UCSD-AML1 (cell line): ENCODE measurements at regions not wholly inside any gene's neighbourhood (a gene's known extent, or its start where the extent isn't known, plus 50 kb on each side); places are given as distances from the start of the nearest gene placed in this dataset.

Experiments used
- DNase-seq: peaks from one replicate; lab custom pipeline; 2025; ENCODE audit not compliant: unreplicated experiment; lab: John Stamatoyannopoulos, UW

GRCh38 chr10:4590807-4591206, 235.2 kb upstream of the AKR1E2 start:
- DNase-seq: no peak

- DNase-seq: no peak
Measured at GRCh38 chr10:4588824-4589223, 237.2 kb upstream of the AKR1E2 start.

GRCh38 chr10:4587466-4587865, 238.5 kb upstream of the AKR1E2 start:
- DNase-seq: no peak

- DNase-seq: no peak
Measured at GRCh38 chr10:4586776-4587175, 239.2 kb upstream of the AKR1E2 start.

- no peak for DNase-seq
Measured at GRCh38 chr10:4581929-4582328, 244.1 kb upstream of the AKR1E2 start.

GRCh38 chr10:4579844-4580243, 246.2 kb upstream of the AKR1E2 start:
- DNase-seq: no peak

DNA sequence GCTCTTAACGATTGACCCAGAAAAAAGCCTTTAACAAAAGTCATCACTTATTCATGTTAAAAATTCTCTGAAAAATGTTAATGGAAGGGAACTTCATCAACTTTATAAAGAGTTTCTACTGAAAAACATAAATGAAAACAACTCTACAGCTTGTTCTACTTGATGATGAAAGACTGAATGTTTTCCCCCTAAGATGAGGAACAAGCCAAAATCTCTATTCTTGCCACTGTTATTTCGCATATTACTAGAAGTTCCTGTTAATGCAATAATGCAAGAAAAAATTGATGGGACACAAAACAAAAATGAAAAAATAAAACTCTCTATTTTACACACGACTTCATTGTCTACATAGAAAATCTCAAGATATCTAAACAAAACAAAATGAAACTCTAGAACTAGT, 249.8 kb upstream of the AKR1E2 start:
- no peak for DNase-seq

GRCh38 chr10:4569151-4569550, 256.9 kb upstream of the AKR1E2 start:
- no peak for DNase-seq

GRCh38 chr10:4568731-4569130, 257.3 kb upstream of the AKR1E2 start:
- no peak for DNase-seq

DNA sequence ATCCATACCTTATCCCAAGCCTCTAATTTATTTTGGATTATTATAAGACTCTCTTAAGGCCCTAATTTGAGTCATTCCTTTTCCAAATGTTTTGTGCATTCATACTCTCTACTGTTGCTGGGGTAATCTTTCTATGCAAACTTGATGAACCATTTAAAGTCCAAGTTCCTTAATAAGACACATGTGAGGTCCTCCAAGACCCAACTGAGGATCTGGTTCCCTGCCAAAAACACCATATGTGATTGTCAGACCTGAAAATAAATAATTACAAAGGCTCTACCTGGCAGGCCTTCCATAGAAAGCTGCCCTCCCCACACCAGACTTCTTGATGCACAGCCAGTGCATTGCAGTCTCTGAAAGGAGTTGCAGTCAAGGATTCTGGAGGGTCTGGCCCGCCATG, 257.9 kb upstream of the AKR1E2 start:
- no peak for DNase-seq

- DNase-seq: no peak
Measured at GRCh38 chr10:4567637-4568036, 258.4 kb upstream of the AKR1E2 start.

DNA sequence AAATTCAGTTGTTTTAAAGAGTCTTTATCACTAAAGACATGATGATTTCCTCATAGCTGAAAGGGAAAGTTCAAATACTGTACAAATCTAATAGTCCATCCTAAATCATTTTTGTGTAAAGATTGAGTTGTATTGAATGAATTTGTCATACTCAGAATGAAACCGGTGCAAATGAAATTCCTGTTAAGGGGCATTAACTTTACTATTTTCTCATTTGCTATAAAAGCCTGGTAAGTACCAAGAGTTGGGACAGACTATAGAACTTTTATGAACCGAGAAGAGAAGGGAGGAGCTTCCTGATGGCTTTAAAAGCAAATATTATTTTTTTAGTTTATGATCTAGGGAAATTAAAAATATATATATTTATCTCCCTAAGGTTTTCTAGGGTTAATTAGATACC, 260.0 kb upstream of the AKR1E2 start:
- DNase-seq: no peak

GRCh38 chr10:4561296-4561695, 264.7 kb upstream of the AKR1E2 start:
- DNase-seq: no peak

- DNase-seq: no peak
Measured at GRCh38 chr10:4557469-4557868, 268.5 kb upstream of the AKR1E2 start.

DNA sequence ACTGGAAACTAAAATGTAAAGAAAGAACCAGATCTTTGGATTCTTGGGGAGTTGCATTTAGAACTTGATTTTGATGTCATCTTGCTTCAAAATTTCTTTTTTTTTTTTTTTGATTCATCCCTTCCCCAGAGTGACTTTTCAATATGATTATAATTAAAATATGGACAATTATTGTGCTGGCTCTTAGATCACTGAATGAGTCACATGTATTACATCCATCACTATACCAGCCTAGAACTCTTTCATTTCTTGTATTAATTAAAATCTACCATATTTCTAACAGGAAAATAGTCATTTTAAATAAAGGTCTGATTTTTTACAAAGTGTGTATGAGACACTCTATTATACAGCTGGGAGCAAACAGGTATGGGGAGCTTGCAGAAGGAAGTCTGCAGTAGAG, 269.5 kb upstream of the AKR1E2 start:
- no peak for DNase-seq

DNA sequence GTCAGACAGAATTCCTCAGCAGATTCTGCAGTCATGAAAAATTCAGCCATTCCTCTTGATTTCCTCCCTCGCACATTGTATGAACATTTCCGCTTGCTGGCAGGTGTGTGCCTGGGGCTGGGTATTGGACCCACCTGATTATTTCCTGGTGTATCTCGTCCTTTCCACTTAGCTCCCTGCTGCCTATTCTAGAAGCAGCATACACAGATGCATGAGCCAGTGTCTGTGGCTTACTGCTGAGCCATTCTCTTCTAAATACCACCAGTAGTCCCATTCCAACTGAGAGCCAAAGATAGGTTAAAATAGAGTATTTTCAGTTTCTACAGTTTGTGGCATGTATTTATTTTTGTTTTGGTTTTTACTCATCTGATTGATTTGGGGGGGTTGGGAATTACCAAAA, 270.1 kb upstream of the AKR1E2 start:
- DNase-seq: no peak

GRCh38 chr10:4549139-4549653, 276.8 kb upstream of the AKR1E2 start:
- DNase-seq: no peak

DNA sequence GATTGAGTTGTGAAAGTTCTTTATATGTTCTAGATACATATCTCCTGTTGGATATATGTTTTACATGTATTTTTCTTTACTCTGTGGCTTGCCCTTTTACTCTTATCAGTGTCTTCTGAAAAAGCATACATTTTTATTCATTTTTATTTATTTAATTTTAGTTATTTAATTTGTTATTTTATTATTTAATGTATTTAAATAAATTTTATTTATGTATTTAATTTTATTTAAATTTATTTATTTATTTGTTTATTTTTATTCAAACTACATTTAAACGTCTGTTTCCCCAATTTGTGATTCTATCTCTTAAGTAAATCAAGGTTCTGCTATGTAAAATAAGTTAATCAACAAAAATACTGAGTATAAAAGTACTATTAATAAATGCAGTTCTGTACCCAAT, 279.1 kb upstream of the AKR1E2 start:
- DNase-seq: no peak

GRCh38 chr10:4546500-4546899, 279.5 kb upstream of the AKR1E2 start:
- DNase-seq: no peak

GRCh38 chr10:4545062-4545461, 280.9 kb upstream of the AKR1E2 start:
- DNase-seq: no peak

GRCh38 chr10:4543938-4544533, 282.0 kb upstream of the AKR1E2 start:
- DNase-seq: no peak

DNA sequence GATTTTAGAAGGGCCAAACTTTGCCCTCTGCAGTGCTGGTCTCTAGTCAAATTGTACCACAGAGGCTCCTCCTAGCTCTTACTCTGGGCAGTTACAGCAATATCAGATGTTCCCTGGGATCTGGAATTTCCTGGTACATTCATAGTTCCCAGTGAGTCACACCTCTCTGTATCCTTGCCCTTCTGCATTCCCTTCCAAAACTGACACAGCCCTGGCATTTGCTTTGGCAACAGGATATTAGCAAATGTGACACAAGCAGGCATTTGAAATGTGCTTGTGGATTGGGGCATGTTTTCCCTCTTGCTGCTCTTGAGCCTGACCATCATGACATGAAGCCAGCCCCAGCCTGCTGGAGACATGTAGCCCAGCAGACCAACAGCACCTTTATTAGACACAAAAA, 284.7 kb upstream of the AKR1E2 start:
- DNase-seq: no peak

DNA sequence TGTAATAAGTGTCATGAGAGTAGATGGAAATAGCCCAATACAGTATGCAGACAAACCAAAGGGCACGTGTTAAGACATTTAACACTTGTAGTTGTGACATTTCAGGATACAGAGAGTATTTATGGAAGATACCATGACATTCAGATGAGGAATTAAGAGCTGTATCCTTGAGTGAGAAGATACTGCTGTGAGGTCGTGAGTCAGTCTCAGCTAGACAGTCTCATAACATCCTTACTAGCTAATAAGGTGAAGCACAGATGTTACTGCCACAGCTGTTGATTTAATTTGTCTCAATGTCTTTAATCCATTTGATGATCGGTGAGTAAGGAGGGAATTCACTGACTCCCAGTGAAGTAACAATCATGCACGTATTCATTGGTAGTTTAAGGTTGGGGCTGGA, 288.0 kb upstream of the AKR1E2 start:
- DNase-seq: no peak
